ENCODE measurements at regions not wholly inside any gene's neighbourhood (a gene's known extent, or its start where the extent isn't known, plus 50 kb on each side); places are given as distances from the start of the nearest gene placed in this dataset.

GRCh38 chr16:9254863-9255262 lies 163.4 kb downstream of the HAPSTR1 start:
- TF ChIP-seq, protein P1, sequence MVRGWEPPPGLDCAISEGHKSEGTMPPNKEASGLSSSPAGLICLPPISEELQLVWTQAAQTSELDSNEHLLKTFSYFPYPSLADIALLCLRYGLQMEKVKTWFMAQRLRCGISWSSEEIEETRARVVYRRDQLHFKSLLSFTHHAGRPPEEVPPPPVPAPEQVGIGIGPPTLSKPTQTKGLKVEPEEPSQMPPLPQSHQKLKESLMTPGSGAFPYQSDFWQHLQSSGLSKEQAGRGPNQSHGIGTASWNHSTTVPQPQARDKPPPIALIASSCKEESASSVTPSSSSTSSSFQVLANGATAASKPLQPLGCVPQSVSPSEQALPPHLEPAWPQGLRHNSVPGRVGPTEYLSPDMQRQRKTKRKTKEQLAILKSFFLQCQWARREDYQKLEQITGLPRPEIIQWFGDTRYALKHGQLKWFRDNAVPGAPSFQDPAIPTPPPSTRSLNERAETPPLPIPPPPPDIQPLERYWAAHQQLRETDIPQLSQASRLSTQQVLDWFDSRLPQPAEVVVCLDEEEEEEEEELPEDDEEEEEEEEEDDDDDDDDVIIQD (CRISPR knock-in tag; IDR thresholded peaks at IDR 0.05), result no peak
- TF ChIP-seq, protein P2, sequence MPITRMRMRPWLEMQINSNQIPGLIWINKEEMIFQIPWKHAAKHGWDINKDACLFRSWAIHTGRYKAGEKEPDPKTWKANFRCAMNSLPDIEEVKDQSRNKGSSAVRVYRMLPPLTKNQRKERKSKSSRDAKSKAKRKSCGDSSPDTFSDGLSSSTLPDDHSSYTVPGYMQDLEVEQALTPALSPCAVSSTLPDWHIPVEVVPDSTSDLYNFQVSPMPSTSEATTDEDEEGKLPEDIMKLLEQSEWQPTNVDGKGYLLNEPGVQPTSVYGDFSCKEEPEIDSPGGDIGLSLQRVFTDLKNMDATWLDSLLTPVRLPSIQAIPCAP (CRISPR knock-in tag; IDR thresholded peaks at IDR 0.05; ENCODE audit: borderline replicate concordance), result no peak
- TF ChIP-seq CBX2 (IDR thresholded peaks at IDR 0.05; ENCODE audit: insufficient read depth, low read length, poor library complexity, severe bottlenecking) (no peak), CTCF (IDR thresholded peaks at IDR 0.05 in 2 of 3, conservative IDR thresholded peaks at IDR 0.05 in 1 of 3; ENCODE audit: insufficient read depth in 2 of 3, low read depth in 1 of 3, low read length in 3 of 3) (no peak), MAFG (tag; conservative IDR thresholded peaks at IDR 0.05) (no peak), POLR2G (IDR thresholded peaks at IDR 0.05; ENCODE audit: low read depth, low read length) (no peak), EZH2 (IDR thresholded peaks at IDR 0.05; ENCODE audit: borderline replicate concordance, low read depth, low read length) (no peak), RNF2 (IDR thresholded peaks at IDR 0.05) (no peak), ZNF644 (tag; IDR thresholded peaks at IDR 0.05; ENCODE audit: low read depth) (no peak)
- TF ChIP-seq, protein P3, sequence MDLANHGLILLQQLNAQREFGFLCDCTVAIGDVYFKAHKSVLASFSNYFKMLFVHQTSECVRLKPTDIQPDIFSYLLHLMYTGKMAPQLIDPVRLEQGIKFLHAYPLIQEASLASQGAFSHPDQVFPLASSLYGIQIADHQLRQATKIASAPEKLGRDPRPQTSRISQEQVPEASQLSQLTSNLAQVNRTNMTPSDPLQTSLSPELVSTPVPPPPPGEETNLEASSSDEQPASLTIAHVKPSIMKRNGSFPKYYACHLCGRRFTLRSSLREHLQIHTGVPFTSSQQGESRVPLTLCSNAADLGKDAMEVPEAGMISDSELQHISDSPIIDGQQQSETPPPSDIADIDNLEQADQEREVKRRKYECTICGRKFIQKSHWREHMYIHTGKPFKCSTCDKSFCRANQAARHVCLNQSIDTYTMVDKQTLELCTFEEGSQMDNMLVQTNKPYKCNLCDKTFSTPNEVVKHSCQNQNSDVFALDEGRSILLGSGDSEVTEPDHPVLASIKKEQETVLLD (IDR thresholded peaks at IDR 0.05), result no peak
